ENCODE measurements at regions not wholly inside any gene's neighbourhood (a gene's known extent, or its start where the extent isn't known, plus 50 kb on each side); places are given as distances from the start of the nearest gene placed in this dataset.

GRCh38 chr3:182629521-182629920, 163.8 kb upstream of the ATP11B start:
- no CpG with 5 or more reads among the region's 1 CpG for WGBS (ENCODE audit: insufficient coverage)
- POLR2A ChIA-PET, result no interaction called here
- no peak for ATAC-seq (replicated peaks in 1 of 4)

GRCh38 chr3:182631183-182632076, 161.9 kb upstream of the ATP11B start:
- ATAC-seq (replicated peaks in 1 of 4), result no peak

More at GRCh38 chr3:182629521-182629920, 163.8 kb upstream of the ATP11B start:
- Histone ChIP-seq H3K9me3 (no peaks in the 10 kb centered on the region), H3K4me1 (ENCODE audit: control insufficient read depth in 1 of 2, extremely low read depth in 1 of 2, insufficient read depth in 2 of 2, low read length in 2 of 2) (no peaks in the 10 kb centered on the region), H3K36me3 (ENCODE audit: control insufficient read depth in 2 of 2, extremely low read depth in 1 of 2, insufficient read depth in 1 of 2, low read length in 1 of 2) (no peaks in the 10 kb centered on the region), H3K27me3 (replicated peaks in 1 of 2; ENCODE audit: control insufficient read depth in 2 of 2, extremely low read depth in 1 of 2, insufficient read depth in 2 of 2, low read length in 1 of 2) (no peaks in the 10 kb centered on the region), H3K4me3 (ENCODE audit: control insufficient read depth in 1 of 2, extremely low read depth in 1 of 2, low read length in 1 of 2) (no peak overlapping the region), H3K27ac (ENCODE audit: low read length) (no peak overlapping the region)
- Mint-ChIP-seq H3K4me1 (no peaks in the 10 kb centered on the region), H3K9me3 (no peaks in the 10 kb centered on the region), H3K4me3 (no peak overlapping the region), H3K27me3 (peaks cover 2 to 13% of the 10 kb centered on the region in 2 donors), H3K36me3 (no peaks in the 10 kb centered on the region), H3K27ac (no peak overlapping the region)
- CTCF ChIA-PET, result interaction anchor here in 1 of 2 donors (0.6 kb wide), 1 partner anchor 20 kb away, joined by 4 read pairs; no protein-coding TSS in a partner anchor
- DNase-seq, result no peak

GRCh38 chr3:182632077-182632393, 161.3 kb upstream of the ATP11B start:
- H3K4me1 ChIP-seq (ENCODE audit: control insufficient read depth in 1 of 2, extremely low read depth in 1 of 2, insufficient read depth in 2 of 2, low read length in 2 of 2), result no peaks in the 10 kb centered on the region
- POLR2A ChIA-PET, result no interaction called here
- Mint-ChIP-seq H3K36me3 (no peaks in the 10 kb centered on the region), H3K4me1 (no peaks in the 10 kb centered on the region), H3K9me3 (no peaks in the 10 kb centered on the region), H3K27ac (no peak overlapping the region), H3K27me3 (peaks cover 9 to 14% of the 10 kb centered on the region in 2 donors), H3K4me3 (no peak overlapping the region)
- no peak for ATAC-seq (replicated peaks in 1 of 4)
- no peaks in the 10 kb centered on the region for H3K36me3 ChIP-seq (ENCODE audit: control insufficient read depth in 2 of 2, extremely low read depth in 1 of 2, insufficient read depth in 1 of 2, low read length in 1 of 2)
- no peak overlapping the region for H3K27ac ChIP-seq (ENCODE audit: low read length)
- no peaks in the 10 kb centered on the region for H3K27me3 ChIP-seq (replicated peaks in 1 of 2; ENCODE audit: control insufficient read depth in 2 of 2, extremely low read depth in 1 of 2, insufficient read depth in 2 of 2, low read length in 1 of 2)
- H3K9me3 ChIP-seq, result no peaks in the 10 kb centered on the region
- WGBS (ENCODE audit: insufficient coverage), result no CpG with 5 or more reads among the region's 4 CpGs
- CTCF ChIA-PET, result no interaction called here
- no peak for DNase-seq
- no peak overlapping the region for H3K4me3 ChIP-seq (ENCODE audit: control insufficient read depth in 1 of 2, extremely low read depth in 1 of 2, low read length in 1 of 2)

More at GRCh38 chr3:182631183-182632076, 161.9 kb upstream of the ATP11B start:
- DNase-seq, result no peak
- Mint-ChIP-seq H3K36me3 (no peaks in the 10 kb centered on the region), H3K27me3 (peaks cover 8 to 11% of the 10 kb centered on the region in 2 donors), H3K9me3 (no peaks in the 10 kb centered on the region), H3K4me1 (no peaks in the 10 kb centered on the region), H3K27ac (no peak overlapping the region), H3K4me3 (no peak overlapping the region)
- CTCF ChIA-PET, result interaction anchor here (0.5 to 0.6 kb wide), 2 partner anchors 79 kb away, joined by 4 to 5 read pairs; no protein-coding TSS in a partner anchor
- no peaks in the 10 kb centered on the region for H3K4me1 ChIP-seq (ENCODE audit: control insufficient read depth in 1 of 2, extremely low read depth in 1 of 2, insufficient read depth in 2 of 2, low read length in 2 of 2)
- H3K4me3 ChIP-seq (ENCODE audit: control insufficient read depth in 1 of 2, extremely low read depth in 1 of 2, low read length in 1 of 2), result no peak overlapping the region
- H3K9me3 ChIP-seq, result no peaks in the 10 kb centered on the region
- H3K27me3 ChIP-seq (replicated peaks in 1 of 2; ENCODE audit: control insufficient read depth in 2 of 2, extremely low read depth in 1 of 2, insufficient read depth in 2 of 2, low read length in 1 of 2), result no peaks in the 10 kb centered on the region
- no CpG with 5 or more reads among the region's 6 CpGs for WGBS (ENCODE audit: insufficient coverage)
- POLR2A ChIA-PET, result no interaction called here
- no peaks in the 10 kb centered on the region for H3K36me3 ChIP-seq (ENCODE audit: control insufficient read depth in 2 of 2, extremely low read depth in 1 of 2, insufficient read depth in 1 of 2, low read length in 1 of 2)
- H3K27ac ChIP-seq (ENCODE audit: low read length), result no peak overlapping the region

GRCh38 chr3:182633186-182633585, 160.1 kb upstream of the ATP11B start:
- DNase-seq, result no peak

GRCh38 chr3:182636646-182637045, 156.7 kb upstream of the ATP11B start:
- Histone ChIP-seq H3K27me3 (replicated peaks in 1 of 2; ENCODE audit: control insufficient read depth in 2 of 2, extremely low read depth in 1 of 2, insufficient read depth in 2 of 2, low read length in 1 of 2) (peaks cover 0 to 6% of the 10 kb centered on the region in 2 experiments), H3K36me3 (ENCODE audit: control insufficient read depth in 2 of 2, extremely low read depth in 1 of 2, insufficient read depth in 1 of 2, low read length in 1 of 2) (no peaks in the 10 kb centered on the region), H3K4me3 (ENCODE audit: control insufficient read depth in 1 of 2, extremely low read depth in 1 of 2, low read length in 1 of 2) (no peak overlapping the region), H3K4me1 (ENCODE audit: control insufficient read depth in 1 of 2, extremely low read depth in 1 of 2, insufficient read depth in 2 of 2, low read length in 2 of 2) (no peaks in the 10 kb centered on the region), H3K9me3 (no peaks in the 10 kb centered on the region), H3K27ac (ENCODE audit: low read length) (no peak overlapping the region)
- DNase-seq (no peak), ATAC-seq (replicated peaks in 1 of 4) (no peak)
- CTCF ChIA-PET, result no interaction called here
- Mint-ChIP-seq H3K9me3 (peaks cover 0 to 4% (median 0%) of the 10 kb centered on the region in 3 donors), H3K27ac (no peak overlapping the region), H3K4me1 (no peaks in the 10 kb centered on the region), H3K4me3 (no peak overlapping the region), H3K27me3 (peaks cover 12 to 18% of the 10 kb centered on the region in 2 donors), H3K36me3 (no peaks in the 10 kb centered on the region)
- no CpG with 5 or more reads among the region's 1 CpG for WGBS (ENCODE audit: insufficient coverage)
- POLR2A ChIA-PET, result no interaction called here

More at GRCh38 chr3:182633186-182633585, 160.1 kb upstream of the ATP11B start:
- no peaks in the 10 kb centered on the region for H3K36me3 Mint-ChIP-seq
- Histone ChIP-seq H3K27me3 (replicated peaks in 1 of 2; ENCODE audit: control insufficient read depth in 2 of 2, extremely low read depth in 1 of 2, insufficient read depth in 2 of 2, low read length in 1 of 2) (peaks cover 0 to 6% of the 10 kb centered on the region in 2 experiments), H3K27ac (ENCODE audit: low read length) (no peak overlapping the region), H3K9me3 (no peaks in the 10 kb centered on the region), H3K4me3 (ENCODE audit: control insufficient read depth in 1 of 2, extremely low read depth in 1 of 2, low read length in 1 of 2) (no peak overlapping the region), H3K36me3 (ENCODE audit: control insufficient read depth in 2 of 2, extremely low read depth in 1 of 2, insufficient read depth in 1 of 2, low read length in 1 of 2) (no peaks in the 10 kb centered on the region), H3K4me1 (ENCODE audit: control insufficient read depth in 1 of 2, extremely low read depth in 1 of 2, insufficient read depth in 2 of 2, low read length in 2 of 2) (no peaks in the 10 kb centered on the region)
- H3K27me3 Mint-ChIP-seq, result peaks cover 9 to 22% of the 10 kb centered on the region in 2 donors
- POLR2A ChIA-PET, result no interaction called here
- no peaks in the 10 kb centered on the region for H3K9me3 Mint-ChIP-seq
- H3K27ac Mint-ChIP-seq, result no peak overlapping the region
- H3K4me3 Mint-ChIP-seq, result no peak overlapping the region
- no peak for ATAC-seq (replicated peaks in 1 of 4)
- WGBS (ENCODE audit: insufficient coverage), result 97% methylated on average over 6 of the region's 7 CpGs
- H3K4me1 Mint-ChIP-seq, result no peaks in the 10 kb centered on the region
- CTCF ChIA-PET, result no interaction called here

GRCh38 chr3:182637350-182638110, 155.8 kb upstream of the ATP11B start:
- WGBS (ENCODE audit: insufficient coverage), result 50% methylated on average over 1 of the region's 2 CpGs
- H3K4me1 ChIP-seq (ENCODE audit: control insufficient read depth in 1 of 2, extremely low read depth in 1 of 2, insufficient read depth in 2 of 2, low read length in 2 of 2), result no peaks in the 10 kb centered on the region
- DNase-seq, result no peak
- ChIA-PET POLR2A (no interaction called here), CTCF (no interaction called here)
- H3K36me3 ChIP-seq (ENCODE audit: control insufficient read depth in 2 of 2, extremely low read depth in 1 of 2, insufficient read depth in 1 of 2, low read length in 1 of 2), result no peaks in the 10 kb centered on the region
- H3K27ac Mint-ChIP-seq, result no peak overlapping the region
- no peak overlapping the region for H3K4me3 Mint-ChIP-seq
- no peak for ATAC-seq (replicated peaks in 1 of 4)
- H3K27ac ChIP-seq (ENCODE audit: low read length), result no peak overlapping the region
- no peaks in the 10 kb centered on the region for H3K36me3 Mint-ChIP-seq
- peaks cover 0 to 6% of the 10 kb centered on the region in 2 experiments for H3K27me3 ChIP-seq (replicated peaks in 1 of 2; ENCODE audit: control insufficient read depth in 2 of 2, extremely low read depth in 1 of 2, insufficient read depth in 2 of 2, low read length in 1 of 2)
- H3K9me3 ChIP-seq, result no peaks in the 10 kb centered on the region
- peaks cover 12 to 17% of the 10 kb centered on the region in 2 donors for H3K27me3 Mint-ChIP-seq
- no peaks in the 10 kb centered on the region for H3K4me1 Mint-ChIP-seq
- H3K9me3 Mint-ChIP-seq, result peaks cover 0 to 4% (median 0%) of the 10 kb centered on the region in 3 donors
- H3K4me3 ChIP-seq (ENCODE audit: control insufficient read depth in 1 of 2, extremely low read depth in 1 of 2, low read length in 1 of 2), result no peak overlapping the region
